ENCODE measurements at regions not wholly inside any gene's neighbourhood (a gene's known extent, or its start where the extent isn't known, plus 50 kb on each side); places are given as distances from the start of the nearest gene placed in this dataset.

GRCh38 chr1:34290831-34291230 lies 114.1 kb downstream of the C1orf94 start:
- no peaks in the 10 kb centered on the region for H3K4me1 ChIP-seq
- intact Hi-C loops (cut with DNase I): no loop called here
- DNase-seq: no peak
- no peaks in the 10 kb centered on the region for H3K27me3 ChIP-seq
- no peak overlapping the region for H3K27ac ChIP-seq
- TF ChIP-seq EP300 (IDR thresholded peaks at IDR 0.05) (no peak), POLR2AphosphoS5 (IDR thresholded peaks at IDR 0.05) (no peak), CTCF (IDR thresholded peaks at IDR 0.05) (no peak), POLR2A (IDR thresholded peaks at IDR 0.05) (no peak)
- 69 to 74% methylated on average over 2 of the region's 2 CpGs for WGBS, 2 donors
- no peaks in the 10 kb centered on the region for H3K36me3 ChIP-seq
- H3K9me3 ChIP-seq: no peaks in the 10 kb centered on the region
- H3K4me3 ChIP-seq: no peak overlapping the region

GRCh38 chr1:34292472-34292871 lies 115.8 kb downstream of the C1orf94 start:
- 45 to 63% methylated on average over 2 of the region's 2 CpGs for WGBS, 2 donors
- TF ChIP-seq POLR2A (IDR thresholded peaks at IDR 0.05) (no peak), POLR2AphosphoS5 (IDR thresholded peaks at IDR 0.05) (no peak), EP300 (IDR thresholded peaks at IDR 0.05) (no peak), CTCF (IDR thresholded peaks at IDR 0.05) (no peak)
- Histone ChIP-seq H3K4me1 (no peaks in the 10 kb centered on the region), H3K9me3 (no peaks in the 10 kb centered on the region), H3K4me3 (no peak overlapping the region), H3K27ac (no peak overlapping the region), H3K36me3 (no peaks in the 10 kb centered on the region), H3K27me3 (no peaks in the 10 kb centered on the region)
- no peak for DNase-seq
- intact Hi-C loops (cut with DNase I): no loop called here

GRCh38 chr1:34296059-34296458 lies 119.4 kb downstream of the C1orf94 start:
- WGBS, 2 donors: 67 to 73% methylated on average over 6 of the region's 6 CpGs
- intact Hi-C loops (cut with DNase I): no loop called here
- H3K4me1 ChIP-seq: no peaks in the 10 kb centered on the region
- no peaks in the 10 kb centered on the region for H3K36me3 ChIP-seq
- H3K4me3 ChIP-seq: no peak overlapping the region
- TF ChIP-seq EP300 (IDR thresholded peaks at IDR 0.05) (no peak), CTCF (IDR thresholded peaks at IDR 0.05) (no peak), POLR2AphosphoS5 (IDR thresholded peaks at IDR 0.05) (no peak), POLR2A (IDR thresholded peaks at IDR 0.05) (no peak)
- H3K27me3 ChIP-seq: no peaks in the 10 kb centered on the region
- DNase-seq: no peak
- no peak overlapping the region for H3K27ac ChIP-seq
- no peaks in the 10 kb centered on the region for H3K9me3 ChIP-seq

GRCh38 chr1:34302798-34303197 lies 126.1 kb downstream of the C1orf94 start:
- H3K4me1 ChIP-seq: no peaks in the 10 kb centered on the region
- H3K27ac ChIP-seq: no peak overlapping the region
- no peak for DNase-seq
- H3K4me3 ChIP-seq: no peak overlapping the region
- no peaks in the 10 kb centered on the region for H3K36me3 ChIP-seq
- H3K27me3 ChIP-seq: no peaks in the 10 kb centered on the region
- 98 to 100% methylated on average over 1 of the region's 1 CpG for WGBS, 2 donors
- TF ChIP-seq EP300 (IDR thresholded peaks at IDR 0.05): no peak
- TF ChIP-seq POLR2A (IDR thresholded peaks at IDR 0.05): no peak
- no peak for TF ChIP-seq POLR2AphosphoS5 (IDR thresholded peaks at IDR 0.05)
- no peak for TF ChIP-seq CTCF (IDR thresholded peaks at IDR 0.05)
- intact Hi-C loops (cut with DNase I): no loop called here
- H3K9me3 ChIP-seq: peaks cover 0 to 10% (median 2%) of the 10 kb centered on the region in 4 donors

- intact Hi-C loops (cut with DNase I): no loop called here
- Histone ChIP-seq H3K9me3 (peaks cover 0 to 10% (median 2%) of the 10 kb centered on the region in 4 donors), H3K27me3 (no peaks in the 10 kb centered on the region), H3K36me3 (no peaks in the 10 kb centered on the region), H3K27ac (no peak overlapping the region), H3K4me1 (no peaks in the 10 kb centered on the region), H3K4me3 (no peak overlapping the region)
- no peak for DNase-seq
- TF ChIP-seq POLR2A (IDR thresholded peaks at IDR 0.05) (no peak), CTCF (IDR thresholded peaks at IDR 0.05) (no peak), EP300 (IDR thresholded peaks at IDR 0.05) (no peak), POLR2AphosphoS5 (IDR thresholded peaks at IDR 0.05) (no peak)
Measured at GRCh38 chr1:34303218-34303617, 126.5 kb downstream of the C1orf94 start.

Measured in sigmoid colon (tissue), 6 donors.